Epidermal melanocyte (primary cell): ENCODE measurements at regions not wholly inside any gene's neighbourhood (a gene's known extent, or its start where the extent isn't known, plus 50 kb on each side); places are given as distances from the start of the nearest gene placed in this dataset.
A peak's percentile ranks its signal among the peaks of the same experiment; 100 is the strongest.

Experiments
- DNase-seq: peaks from one replicate; pipeline ENCODE4 v3.0.0; 2011; ENCODE audit warnings: low spot score; ENCODE audit not compliant: insufficient read length

DNA sequence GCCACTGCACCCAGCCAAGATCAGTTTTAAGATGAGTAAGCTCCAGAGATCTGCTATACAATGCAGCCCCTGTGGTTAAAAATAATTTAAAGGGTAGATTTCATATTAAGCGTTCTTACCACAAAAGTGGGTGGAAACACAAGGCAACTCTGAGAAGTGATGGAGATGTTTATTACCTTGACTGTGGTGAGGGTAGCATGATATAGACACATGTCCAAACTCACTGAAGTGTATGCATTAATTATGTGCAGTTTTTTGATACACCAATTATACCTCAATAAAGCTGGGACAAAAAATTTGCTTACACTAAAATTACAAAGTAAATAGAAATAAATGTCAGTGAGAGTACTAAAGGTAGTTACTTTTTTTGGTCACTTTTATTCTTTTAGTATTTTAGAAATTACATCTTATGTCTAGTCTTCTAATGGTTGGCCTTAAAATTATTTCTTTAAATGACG is 696.5 kb downstream of the UQCRFS1 start:
- DNase-seq = no peak

DNA sequence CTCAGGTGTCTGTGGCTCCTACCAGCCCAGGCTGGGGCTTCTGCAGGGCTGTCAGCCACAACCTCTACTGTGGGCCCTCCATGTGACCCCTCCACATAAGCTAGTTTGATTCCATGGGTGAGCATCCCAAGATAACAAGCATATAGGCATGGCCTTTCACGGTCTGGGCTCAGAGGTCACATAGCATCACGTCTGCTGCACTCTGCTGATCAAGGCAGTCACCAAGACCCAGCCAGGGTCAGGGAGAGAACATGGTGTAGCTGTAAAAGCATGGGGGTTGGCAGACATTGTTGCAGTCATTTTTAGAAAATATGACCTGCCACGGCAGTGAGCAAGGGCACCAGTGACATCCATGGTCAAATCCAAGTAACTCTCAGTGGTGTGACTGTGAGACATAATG is 698.8 kb downstream of the UQCRFS1 start:
- DNase-seq = no peak

DNA sequence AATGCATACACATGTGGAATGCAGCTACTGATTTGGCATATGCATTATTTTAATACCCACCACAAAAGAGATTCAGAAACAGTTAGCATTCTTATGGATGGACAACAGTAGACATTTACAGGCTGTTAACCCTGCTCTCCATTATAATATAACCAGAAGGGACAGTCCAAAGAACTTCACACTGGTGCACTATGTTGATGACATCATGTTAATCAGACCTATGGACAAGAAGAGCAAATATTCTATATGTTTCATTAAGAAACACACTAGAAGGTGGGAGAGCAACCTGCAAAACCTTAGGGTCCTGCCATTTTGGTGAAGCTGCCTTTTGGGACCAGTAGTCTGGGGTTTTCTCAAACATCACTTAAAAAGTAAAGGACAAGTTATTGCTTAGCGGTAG is 701.3 kb downstream of the UQCRFS1 start:
- no peak for DNase-seq

DNA sequence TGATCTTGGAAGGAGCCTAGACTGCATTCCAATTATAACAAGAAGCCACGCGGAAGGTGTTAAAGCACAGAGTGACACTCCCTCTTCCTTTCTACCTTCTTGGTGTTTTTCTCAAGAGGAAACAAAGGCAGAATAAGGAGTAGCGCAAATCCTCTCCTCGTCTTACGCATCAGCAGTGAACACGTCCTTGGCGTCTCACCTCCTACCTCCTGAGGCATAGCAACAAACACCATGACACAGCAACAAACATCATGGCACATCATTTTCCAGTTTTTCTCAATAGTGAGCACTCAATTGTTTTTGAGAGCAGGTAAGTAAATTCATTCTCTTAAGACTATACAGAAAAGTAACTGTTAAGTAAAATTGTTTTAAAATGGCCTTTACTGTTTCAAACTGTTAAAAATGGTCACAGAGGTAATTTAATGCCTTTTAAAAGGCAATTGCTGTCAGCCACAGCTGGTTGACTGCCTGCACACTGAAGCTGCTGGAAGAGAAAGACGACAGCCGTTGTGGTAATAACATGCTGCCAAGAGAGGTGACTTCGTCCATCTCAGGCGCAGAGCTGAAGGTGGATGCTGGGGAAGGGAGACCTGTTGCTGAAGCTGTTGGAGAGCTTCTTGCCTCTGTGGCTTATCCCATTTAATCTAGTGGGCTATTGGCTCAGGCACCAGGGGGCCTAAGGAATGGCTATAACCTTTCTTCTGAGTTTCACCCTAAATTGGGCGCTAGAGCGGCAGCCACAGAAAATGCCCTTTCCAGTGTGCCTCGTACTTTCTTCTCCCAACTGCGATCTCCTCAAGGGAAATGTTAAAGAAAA is 703.7 kb downstream of the UQCRFS1 start:
- DNase-seq = no peak

DNA sequence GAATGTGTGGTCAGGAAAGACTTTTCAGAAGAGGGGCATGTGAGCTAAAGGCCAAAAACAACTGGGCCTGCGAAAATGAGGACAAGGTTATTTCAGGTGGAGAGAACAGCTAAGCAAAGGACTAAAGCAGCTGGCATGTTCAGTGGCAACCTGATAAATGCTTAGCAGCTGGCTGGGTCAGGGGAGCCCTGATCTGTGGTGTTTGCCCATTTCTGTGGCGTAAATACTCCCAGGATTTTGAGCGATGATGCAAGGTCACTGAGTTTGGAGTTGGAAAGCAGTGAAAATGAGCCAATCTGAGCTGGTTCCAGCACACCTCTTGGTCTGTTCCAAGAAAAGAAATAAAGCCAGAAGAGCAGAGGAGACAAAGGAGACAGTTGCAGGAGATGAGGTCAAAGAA is 704.3 kb downstream of the UQCRFS1 start:
- DNase-seq = no peak

DNA sequence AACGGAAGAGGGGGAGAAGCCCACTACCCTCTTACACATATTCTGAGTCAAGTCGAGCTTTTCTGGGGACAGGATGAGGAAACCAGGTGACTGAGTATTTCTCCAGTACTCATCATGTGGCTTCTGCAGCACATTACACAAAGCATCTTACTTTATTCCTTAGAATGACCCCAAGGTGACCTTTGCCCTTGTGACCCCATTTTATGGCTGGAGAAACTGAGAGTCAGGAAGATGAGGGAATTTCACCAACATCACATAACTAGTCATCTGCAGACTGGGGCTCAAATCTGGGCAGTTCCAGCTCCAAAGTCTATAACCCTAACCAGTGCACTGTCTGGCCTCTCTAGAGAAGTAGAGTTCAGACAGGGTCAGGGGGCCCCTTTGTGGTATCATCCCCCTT is 707.0 kb downstream of the UQCRFS1 start:
- no peak for DNase-seq

DNA sequence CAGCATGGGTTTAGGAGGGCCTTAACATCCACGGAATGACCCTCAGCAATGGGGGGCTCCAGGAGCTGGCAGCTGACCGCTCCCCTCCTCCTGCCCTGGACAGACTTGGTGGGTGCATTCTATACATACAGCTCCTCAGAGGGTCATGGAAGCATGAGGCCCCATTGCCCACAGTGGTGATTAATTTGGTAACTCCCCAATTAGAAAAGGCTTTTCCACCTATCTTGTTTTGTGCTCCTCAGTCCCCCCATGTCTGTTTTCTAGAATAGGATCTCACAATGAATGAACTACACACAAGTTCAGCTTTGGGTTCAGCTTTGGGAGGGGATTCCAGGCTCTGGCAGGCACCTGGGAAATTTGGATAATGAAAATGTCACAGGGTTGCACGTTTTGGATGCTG is 707.8 kb downstream of the UQCRFS1 start:
- DNase-seq = no peak

DNA sequence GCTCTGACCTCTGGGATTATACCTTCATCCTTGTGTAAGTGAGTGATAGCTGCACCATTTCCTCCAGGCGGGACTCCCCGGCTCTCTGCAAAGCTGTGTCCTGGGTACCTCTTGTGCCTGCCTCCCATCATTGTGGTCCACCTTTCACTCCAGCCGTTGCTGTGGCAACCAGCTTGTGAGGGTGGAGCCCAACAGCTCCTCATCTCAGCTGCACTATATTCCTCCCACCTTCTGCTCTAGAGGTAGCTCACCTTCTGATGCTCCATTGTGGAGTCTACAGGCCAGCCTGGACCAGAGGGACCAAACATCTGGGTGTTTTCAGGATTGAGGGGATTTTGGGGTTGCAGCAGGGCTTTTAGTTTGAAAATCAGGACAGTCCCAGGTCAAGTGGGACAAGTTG is 708.2 kb downstream of the UQCRFS1 start:
- DNase-seq = no peak

DNA sequence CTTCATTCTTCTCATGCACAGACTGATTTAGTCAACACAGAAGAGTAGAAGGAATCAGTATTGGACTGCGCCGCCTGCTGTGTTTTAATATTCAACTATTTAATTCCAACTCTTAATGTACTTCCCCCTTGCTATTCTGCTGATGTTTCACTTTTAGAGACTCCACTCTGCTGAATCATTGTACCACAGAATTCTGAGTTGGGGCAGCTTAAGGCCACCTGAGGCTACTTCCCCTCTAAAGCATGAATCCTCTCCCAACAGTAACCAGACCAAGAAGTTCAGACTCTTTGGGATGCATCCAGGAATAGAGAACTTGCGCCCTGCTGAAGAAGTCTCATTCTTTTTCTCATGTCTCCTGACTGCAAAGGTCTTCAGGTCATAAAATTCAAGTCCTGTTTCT is 708.8 kb downstream of the UQCRFS1 start:
- no peak for DNase-seq

DNA sequence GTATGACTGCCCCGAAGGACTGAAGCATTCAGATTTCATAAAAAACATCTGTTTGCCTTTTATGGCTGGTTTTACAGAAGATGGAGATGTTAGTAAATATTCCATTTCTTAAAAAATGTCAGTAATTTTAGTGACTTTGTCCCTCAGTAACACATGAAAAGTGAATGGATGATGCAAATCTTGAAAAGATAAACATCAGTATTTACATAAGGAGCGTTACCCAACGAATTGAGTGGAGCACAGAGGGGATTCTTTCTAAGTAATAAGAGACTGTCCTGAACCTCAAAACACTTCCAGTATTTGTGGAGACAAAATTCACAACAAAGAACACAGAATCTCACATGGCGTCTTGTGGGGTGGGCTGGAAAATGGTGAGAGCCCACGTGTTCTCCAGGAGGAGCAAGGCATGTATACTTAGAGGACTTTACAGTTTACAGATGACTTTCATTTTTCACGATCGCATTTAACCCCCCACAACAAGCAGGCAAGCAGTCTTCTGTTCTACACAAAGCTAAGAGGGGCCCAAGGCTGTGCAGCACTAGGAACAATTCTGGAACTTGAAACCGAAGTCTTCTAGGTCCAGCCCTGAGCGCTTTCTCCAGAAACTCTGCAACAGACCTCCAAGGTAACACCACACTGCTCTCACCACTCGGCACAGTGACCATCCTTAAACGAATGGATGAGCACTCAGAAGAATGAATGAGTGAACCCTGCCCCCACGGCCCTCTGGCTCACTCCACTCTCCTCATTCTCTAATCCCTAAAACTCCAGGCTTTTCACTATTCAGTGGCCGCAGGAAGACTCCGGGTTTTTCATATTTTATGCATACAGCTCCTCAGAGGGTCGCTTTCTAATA is 709.8 kb downstream of the UQCRFS1 start:
- DNase-seq = no peak

DNA sequence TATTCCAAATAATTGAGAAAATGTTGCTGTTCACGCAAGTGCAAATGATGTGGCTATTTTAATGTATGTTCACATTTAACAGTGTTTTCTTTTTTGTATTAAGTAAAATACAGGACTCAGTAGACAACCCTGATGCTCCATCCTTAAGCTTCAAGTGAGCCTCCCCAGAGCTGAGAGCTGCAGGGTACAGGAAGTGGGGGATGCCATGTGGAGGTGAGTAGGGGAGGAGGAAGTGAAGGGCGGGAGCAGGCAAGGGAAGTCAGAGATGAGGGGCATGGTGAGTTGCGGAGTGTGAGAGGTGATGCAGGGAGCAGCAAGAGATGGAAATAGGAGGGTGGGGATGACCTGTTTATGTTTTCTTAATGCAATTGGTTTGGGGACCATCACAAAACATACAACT is 711.0 kb downstream of the UQCRFS1 start:
- DNase-seq = no peak

DNA sequence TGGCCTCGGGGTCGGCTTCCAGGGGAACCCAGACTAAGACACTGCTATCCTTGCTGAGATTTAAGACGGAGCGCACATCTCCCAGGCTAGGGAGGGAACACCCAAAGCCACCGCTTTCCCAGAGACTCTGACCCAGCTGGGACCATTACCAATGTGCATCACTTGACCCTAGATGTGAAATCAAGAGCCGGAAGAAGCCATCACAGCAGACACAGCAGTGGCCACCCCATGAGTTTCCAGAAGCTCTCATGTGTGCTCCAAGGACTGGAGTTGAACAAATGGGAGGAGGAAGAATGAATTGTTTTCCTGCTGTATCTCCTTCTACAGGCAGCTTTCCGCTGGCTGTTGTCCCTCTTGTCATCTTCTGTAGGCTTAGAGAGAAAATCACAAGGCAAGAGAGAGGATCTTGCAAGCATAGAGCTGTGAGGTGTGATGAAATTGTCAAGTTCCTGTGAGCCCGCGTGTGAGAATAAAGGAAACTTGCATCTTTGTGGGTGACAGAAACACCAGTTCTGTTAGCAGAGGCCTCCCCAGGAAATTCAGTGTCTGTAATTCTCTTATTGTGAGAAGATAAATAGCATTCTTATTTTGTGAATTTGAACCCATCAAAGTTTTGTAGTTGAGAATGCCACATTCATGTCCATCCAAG is 711.8 kb downstream of the UQCRFS1 start:
- DNase-seq = no peak

DNA sequence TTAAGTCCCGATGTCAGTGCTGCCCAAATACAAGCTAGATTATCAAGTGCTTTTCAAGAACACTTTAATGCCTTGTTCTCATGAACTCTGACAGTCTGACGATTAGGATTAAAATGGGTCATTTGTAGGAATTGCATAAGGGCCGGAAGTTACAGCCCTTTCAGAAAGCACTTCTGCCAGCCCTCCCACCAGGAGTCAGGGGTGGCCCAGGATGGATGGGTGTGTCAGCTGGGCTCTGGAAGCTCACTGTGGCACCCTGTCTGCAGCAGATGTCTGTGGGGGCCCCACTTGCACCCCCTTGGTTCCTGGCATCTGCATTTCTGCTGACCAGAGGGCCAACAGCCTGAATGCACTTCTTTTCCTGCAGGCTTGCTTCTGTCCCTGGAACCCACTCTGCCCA is 712.7 kb downstream of the UQCRFS1 start:
- DNase-seq = no peak

DNA sequence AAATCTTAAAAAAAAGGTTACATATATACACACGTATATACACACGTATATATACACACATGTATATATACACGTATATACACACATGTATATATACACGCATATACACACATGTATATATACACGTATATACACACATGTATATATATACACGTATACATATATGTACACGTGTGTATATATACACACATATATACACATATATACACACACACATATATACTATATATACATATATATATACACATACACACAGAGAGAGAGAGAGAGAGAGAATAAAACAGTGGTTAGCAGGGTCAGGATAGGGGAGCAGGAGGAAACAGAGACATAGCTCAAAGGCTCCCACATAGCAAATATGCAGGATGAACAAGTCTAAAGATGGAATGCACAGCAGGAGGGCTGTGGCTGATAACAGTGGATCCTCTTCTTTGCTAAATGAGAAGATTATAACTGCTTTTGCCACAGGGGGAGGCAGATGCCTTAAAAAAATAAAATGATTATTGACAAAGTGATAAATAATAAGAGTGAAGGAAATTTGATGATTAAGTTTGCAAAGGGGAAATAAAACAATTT is 714.5 kb downstream of the UQCRFS1 start:
- no peak for DNase-seq

DNA sequence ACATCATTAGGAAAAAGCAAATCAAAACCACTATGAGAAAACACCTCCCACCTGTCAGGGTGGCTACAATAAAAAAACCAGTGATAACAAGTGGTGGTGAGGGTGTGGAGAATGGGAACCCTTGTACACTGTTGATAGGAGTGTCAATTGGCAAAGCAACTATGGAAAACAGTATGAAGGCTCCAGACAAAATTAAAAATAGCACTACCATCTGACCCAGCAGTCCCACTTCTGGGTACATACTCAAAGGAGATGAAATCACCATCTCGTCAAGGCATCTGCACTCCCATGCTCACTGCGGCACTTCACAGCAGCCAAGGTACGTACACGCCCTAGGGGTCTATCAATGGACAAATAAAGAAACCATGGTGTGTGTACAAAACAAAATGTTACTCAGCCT is 715.1 kb downstream of the UQCRFS1 start:
- no peak for DNase-seq

DNA sequence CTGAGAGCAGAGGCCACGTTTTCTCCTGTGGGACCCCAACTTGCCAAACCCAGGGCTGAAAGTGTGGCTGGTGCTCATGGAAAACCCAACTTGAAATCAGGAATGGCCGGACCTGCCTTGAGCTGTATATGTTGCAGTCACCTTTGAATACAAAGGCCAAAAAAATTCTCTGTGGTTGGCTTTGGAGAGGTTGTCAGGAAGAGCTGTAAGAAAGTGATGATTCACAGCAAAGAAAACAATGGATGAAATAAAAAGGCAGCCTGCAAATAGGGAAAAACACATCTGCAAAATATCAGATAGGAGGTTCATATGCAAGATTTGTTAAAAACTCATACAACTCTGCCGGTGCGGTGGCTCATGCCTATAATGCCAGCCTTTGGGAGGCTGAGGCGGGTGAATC is 715.8 kb downstream of the UQCRFS1 start:
- no peak for DNase-seq

DNA sequence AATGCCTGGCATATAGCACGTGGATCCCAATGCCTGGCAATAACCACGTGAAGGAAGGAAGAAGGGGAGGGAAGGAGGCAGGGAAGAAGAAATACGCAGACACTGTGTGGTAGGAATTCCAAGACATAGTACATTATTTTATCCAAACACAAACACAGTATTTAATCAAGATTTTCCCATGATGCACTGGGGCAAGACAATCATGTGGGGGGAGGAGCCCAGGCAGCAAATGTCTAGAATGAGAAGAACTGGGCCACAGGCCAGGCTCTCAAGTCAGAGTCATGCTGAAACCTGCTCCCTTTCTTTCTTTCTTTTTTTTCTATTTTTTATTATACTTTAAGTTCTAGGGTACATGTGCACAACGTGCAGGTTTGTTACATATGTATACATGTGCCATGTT is 717.9 kb downstream of the UQCRFS1 start:
- no peak for DNase-seq

DNA sequence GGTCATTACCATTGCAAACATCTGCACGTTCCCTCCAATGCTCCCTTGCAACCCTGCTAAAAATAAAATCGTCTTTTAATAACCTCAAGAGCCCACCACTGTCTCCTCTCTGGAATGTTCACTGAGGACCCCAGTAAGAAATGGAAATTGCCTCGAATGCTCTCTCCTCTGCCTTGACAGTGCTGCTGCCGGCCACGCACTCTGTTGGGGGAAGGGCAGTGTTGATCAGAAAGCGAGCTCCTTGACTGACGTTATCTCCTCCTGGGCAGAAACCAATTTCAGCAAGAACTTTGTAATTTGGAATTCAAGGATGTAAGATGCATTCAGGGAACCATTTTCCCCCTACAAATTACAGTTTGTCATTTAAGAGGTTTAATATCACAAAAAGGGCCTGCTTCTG is 718.5 kb downstream of the UQCRFS1 start:
- DNase-seq = no peak

DNA sequence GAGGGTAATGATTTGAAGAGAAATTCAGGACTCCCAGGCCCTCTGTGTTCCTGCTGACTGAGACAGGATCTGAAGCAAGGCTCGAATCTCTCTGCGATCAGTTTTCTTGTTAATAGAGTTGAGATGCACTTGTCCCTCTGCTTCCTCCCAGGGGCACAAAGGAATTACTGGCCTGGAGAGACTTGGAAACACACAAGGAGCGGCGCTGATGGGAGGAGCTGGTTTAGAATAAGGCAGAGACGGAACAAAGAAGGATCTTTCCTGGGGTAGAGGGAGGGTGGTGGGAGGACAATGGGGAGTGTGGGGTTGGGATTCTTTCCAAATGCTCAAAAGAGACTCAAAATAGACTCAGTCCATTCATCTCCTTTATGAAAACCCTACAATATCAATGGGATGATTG is 719.1 kb downstream of the UQCRFS1 start:
- no peak for DNase-seq

DNA sequence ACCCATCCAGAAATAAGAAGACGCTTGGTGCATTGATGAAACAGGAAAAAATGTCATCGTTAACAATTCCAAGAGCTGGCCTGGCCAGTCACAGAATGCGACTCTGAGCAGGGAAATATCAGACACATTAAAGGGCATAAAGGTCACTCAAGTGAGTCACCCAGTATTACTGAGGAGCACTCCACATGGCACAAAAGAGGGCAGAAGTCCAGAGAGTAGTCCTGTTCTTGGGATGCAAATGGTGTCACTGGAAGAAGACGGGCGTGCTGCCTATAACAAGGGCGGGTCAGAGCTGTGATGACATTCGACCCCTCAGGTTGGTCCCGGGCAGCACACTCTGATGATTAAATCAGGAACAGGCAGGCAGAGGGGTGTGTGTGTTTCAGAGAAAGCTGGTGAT is 720.3 kb downstream of the UQCRFS1 start:
- DNase-seq = no peak

DNA sequence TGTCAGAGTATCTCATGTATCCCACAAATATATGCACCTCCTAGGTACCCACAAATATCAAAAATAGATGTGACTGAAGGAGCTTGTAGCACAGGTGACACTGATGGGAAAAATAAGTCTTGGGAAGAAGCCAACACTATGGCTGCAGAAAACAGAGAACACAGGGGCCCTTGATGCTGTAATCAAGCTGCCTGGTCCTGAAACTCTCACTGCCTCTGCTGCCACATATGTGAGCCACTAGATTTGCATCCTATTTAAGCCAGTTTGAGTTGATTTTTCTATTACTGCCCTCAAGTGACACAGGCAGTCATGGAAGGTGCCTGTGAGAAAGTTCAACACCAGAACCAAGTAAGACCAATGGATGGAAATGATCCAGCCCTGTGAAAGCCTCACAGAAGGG is 720.8 kb downstream of the UQCRFS1 start:
- DNase-seq = no peak

DNA sequence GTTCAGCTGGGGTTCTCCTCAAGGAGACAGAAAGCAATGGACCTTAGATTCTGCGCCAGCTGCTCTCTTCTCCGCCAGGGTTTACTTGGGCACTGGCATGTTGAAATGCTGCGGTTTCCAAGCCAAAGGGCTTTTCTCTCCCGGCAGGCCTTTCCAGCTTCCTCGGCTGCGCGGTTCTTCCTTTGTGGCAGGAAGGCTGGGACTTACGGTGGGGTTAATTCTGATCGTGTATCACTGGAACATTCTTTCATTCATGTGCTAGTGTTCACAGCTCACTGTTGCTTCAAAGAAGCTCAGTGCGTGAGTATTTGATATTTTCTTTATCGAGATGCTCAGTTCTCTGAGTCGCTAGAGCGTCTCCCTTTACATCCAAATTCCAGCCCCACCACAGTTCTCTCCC is 723.2 kb downstream of the UQCRFS1 start:
- peak; percentile 31 for DNase-seq
